GM18873 (cell line): ENCODE measurements at regions not wholly inside any gene's neighbourhood (a gene's known extent, or its start where the extent isn't known, plus 50 kb on each side); places are given as distances from the start of the nearest gene placed in this dataset.
"Not testable (repeated sequence)": the region's sequence is repeated elsewhere in the genome, so short reads cannot be mapped to it uniquely, and the experiment has no call there.

Experiments used
- ATAC-seq: cut with Tn5 transposase; IDR thresholded peaks from one replicate; pipeline ENCODE4 v1.9.1; 2021; ENCODE audit warnings: mild to moderate bottlenecking, moderate library complexity, moderate number of reproducible peaks; ENCODE audit not compliant: unreplicated experiment, low FRiP score

GRCh38 chr5:145470396-145470979, 364.7 kb downstream of the PRELID2 start:
- no peak for ATAC-seq

GRCh38 chr5:145467446-145467845, 367.7 kb downstream of the PRELID2 start:
- ATAC-seq, result no peak

GRCh38 chr5:145466533-145466932, 368.6 kb downstream of the PRELID2 start:
- no peak for ATAC-seq

- no peak for ATAC-seq
Observed at GRCh38 chr5:145465474-145466263, 369.5 kb downstream of the PRELID2 start.

GRCh38 chr5:145464171-145464570, 371.0 kb downstream of the PRELID2 start:
- no peak for ATAC-seq

- no peak for ATAC-seq
Observed at GRCh38 chr5:145463634-145464033, 371.5 kb downstream of the PRELID2 start.

- ATAC-seq, result no peak
Observed at GRCh38 chr5:145462525-145462924, 372.6 kb downstream of the PRELID2 start.

GRCh38 chr5:145450286-145450885, 384.8 kb downstream of the PRELID2 start:
- ATAC-seq, result no peak

GRCh38 chr5:145449794-145450193, 385.3 kb downstream of the PRELID2 start:
- ATAC-seq, result no peak

GRCh38 chr5:145446875-145447274, 388.3 kb downstream of the PRELID2 start:
- ATAC-seq, result not testable (repeated sequence)

GRCh38 chr5:145446412-145446811, 388.7 kb downstream of the PRELID2 start:
- ATAC-seq, result no peak

- ATAC-seq, result no peak
Observed at GRCh38 chr5:145445027-145445426, 390.1 kb downstream of the PRELID2 start.

GRCh38 chr5:145443964-145444363, 391.2 kb downstream of the PRELID2 start:
- no peak for ATAC-seq

- ATAC-seq, result no peak
Observed at GRCh38 chr5:145443366-145443765, 391.8 kb downstream of the PRELID2 start.

GRCh38 chr5:145442661-145443060, 392.5 kb downstream of the PRELID2 start:
- ATAC-seq, result not testable (repeated sequence)

- no peak for ATAC-seq
Observed at GRCh38 chr5:145441228-145441627, 393.9 kb downstream of the PRELID2 start.

- no peak for ATAC-seq
Observed at GRCh38 chr5:145437627-145438026, 397.5 kb downstream of the PRELID2 start.

GRCh38 chr5:145433077-145433476, 402.1 kb downstream of the PRELID2 start:
- no peak for ATAC-seq

GRCh38 chr5:145429170-145429569, 406.0 kb downstream of the PRELID2 start:
- no peak for ATAC-seq

GRCh38 chr5:145408048-145408341, 427.1 kb downstream of the PRELID2 start:
- peak; percentile 63 for ATAC-seq

GRCh38 chr5:145407300-145408047, 427.7 kb downstream of the PRELID2 start:
- peak; percentile 43 for ATAC-seq
